HCT116 (cell line): ENCODE measurements at regions not wholly inside any gene's neighbourhood (a gene's known extent, or its start where the extent isn't known, plus 50 kb on each side); places are given as distances from the start of the nearest gene placed in this dataset.

Experiments used
- ATAC-seq: fragments of 200-7000 bp; cut with Tn5 transposase; 2 replicates; pipeline ENCODE4 v1.9.1; 2020; ENCODE audit warnings: mild to moderate bottlenecking, moderate library complexity
- BruUV-seq: library from RNA; stranded (reverse); fragments of 400-500 nt; replicated peaks from 2 replicates; lab custom pipeline; 2021; lab: Mats Ljungman, UMichigan
- CTCF ChIA-PET: fragments of 300-600 bp; sonication (Branson Sonifier 250); formaldehyde crosslinking; loops from one replicate; lab custom pipeline; 2021; ENCODE audit warnings: antibody characterized with exemption; lab: Charles Lee
- POLR2A ChIA-PET: fragments of 300-600, 350-600 bp; sonication (Branson Sonifier 250); formaldehyde crosslinking; loops from one replicate; lab custom pipeline; 2021; ENCODE audit warnings: antibody characterized with exemption; lab: Charles Lee
- RAD21 ChIA-PET, 2 experiments: fragments of 300-600 bp; sonication (Branson Sonifier 250); formaldehyde crosslinking; loops; one replicate each; lab custom pipeline; 2023; ENCODE audit warnings: low total read pairs in 2 of 2; ENCODE audit not compliant: uncharacterized antibody in 2 of 2, unreplicated experiment in 2 of 2, low non-redundant PET in 1 of 2; lab: Charles Lee
- DNase-seq: peaks from one replicate; pipeline ENCODE4 v3.0.0-alpha.2; 2010; ENCODE audit warnings: low read depth, low spot score
- H2AFZ ChIP-seq: fragments of 200-600 bp; shearing (Covaris generic), sonication (generic); 2 replicates; pipeline ENCODE4 v1.6.1; 2017; ENCODE audit warnings: low read depth, mixed run types, mixed read lengths, antibody characterized with exemption, low read length; ENCODE audit not compliant: poor library complexity, severe bottlenecking
- H3K27ac ChIP-seq: 2 replicates; pipeline ENCODE4 v1.5.1; 2012; ENCODE audit warnings: low read depth, low read length
- H3K27me3 ChIP-seq: fragments of 200-600 bp; sonication (generic); 2 replicates; pipeline ENCODE4 v1.6.1; 2016; ENCODE audit warnings: mixed run types, low read length, mixed read lengths; ENCODE audit not compliant: insufficient read depth
- H3K36me3 ChIP-seq, 2 experiments: fragments of 200-500 bp in 1 of 2; fragments of 200-600 bp in 1 of 2; sonication (Bioruptor generic) in 1 of 2; sonication (generic) in 1 of 2; 2 replicates each; pipeline versions ENCODE4 v1.5.1 to v1.6.1; 2014 to 2016; ENCODE audit warnings: low read length in 2 of 2, inconsistent platforms in 1 of 2, mixed read lengths in 1 of 2, mixed run types in 1 of 2; ENCODE audit not compliant: insufficient read depth in 2 of 2, control insufficient read depth in 1 of 2
- H3K4me1 ChIP-seq, 2 experiments: fragments of 200-600 bp in 1 of 2; sonication (generic) in 1 of 2; 2 replicates each; pipeline versions ENCODE4 v1.5.1 to v1.6.1; 2012 to 2017; ENCODE audit warnings: low read length in 2 of 2, inconsistent platforms in 1 of 2, mild to moderate bottlenecking in 1 of 2, mixed read lengths in 1 of 2, mixed run types in 1 of 2, moderate library complexity in 1 of 2; ENCODE audit not compliant: insufficient read depth in 2 of 2, control insufficient read depth in 1 of 2
- H3K4me2 ChIP-seq: fragments of 200-600 bp; sonication (generic); 2 replicates; pipeline ENCODE4 v1.6.1; 2017; ENCODE audit warnings: mixed run types, low read length, mixed read lengths
- H3K4me3 ChIP-seq, 2 experiments: fragments of 200-600 bp in 1 of 2; sonication (generic) in 1 of 2; replicated peaks in 1 of 2; 2 replicates each; pipeline ENCODE4 v1.5.1; 2011 to 2016; ENCODE audit warnings: low read length in 2 of 2, control low read depth in 1 of 2, low read depth in 1 of 2, mild to moderate bottlenecking in 1 of 2, mixed read lengths in 1 of 2, mixed run types in 1 of 2
- H3K79me2 ChIP-seq: fragments of 200-600 bp; sonication (generic); 2 replicates; pipeline ENCODE4 v1.6.1; 2017; ENCODE audit warnings: mild to moderate bottlenecking, mixed run types, low read length, moderate library complexity, mixed read lengths; ENCODE audit not compliant: insufficient read depth
- H3K9ac ChIP-seq: fragments of 200-600 bp; sonication (generic); 2 replicates; pipeline ENCODE4 v1.6.1; 2016; ENCODE audit warnings: low read length, mixed read lengths
- H3K9me2 ChIP-seq: fragments of 200-600 bp; sonication (generic), shearing (Covaris generic); 2 replicates; pipeline ENCODE4 v1.6.1; 2017; ENCODE audit warnings: mixed run types, mild to moderate bottlenecking, moderate library complexity; ENCODE audit not compliant: insufficient read depth
- H3K9me3 ChIP-seq, 2 experiments: fragments of 200-500 bp in 1 of 2; fragments of 200-600 bp in 1 of 2; sonication (Bioruptor generic) in 1 of 2; sonication (generic) in 1 of 2; 2 replicates each; pipeline ENCODE4 v1.6.1; 2014 to 2017; ENCODE audit warnings: low read length in 2 of 2, mixed read lengths in 2 of 2, inconsistent platforms in 1 of 2, low read depth in 1 of 2, mild to moderate bottlenecking in 1 of 2, mixed run types in 1 of 2, moderate library complexity in 1 of 2; ENCODE audit not compliant: control insufficient read depth in 1 of 2, insufficient read depth in 1 of 2
- H4K20me1 ChIP-seq: fragments of 200-600 bp; sonication (generic), shearing (Covaris generic); 2 replicates; pipeline ENCODE4 v1.6.1; 2017; ENCODE audit warnings: mixed run types, mild to moderate bottlenecking, moderate library complexity; ENCODE audit not compliant: insufficient read depth
- ATF3 ChIP-seq: IDR thresholded peaks from 2 replicates; pipeline ENCODE4 v1.6.1; 2012
- EGR1 ChIP-seq: IDR thresholded peaks from 2 replicates; pipeline ENCODE4 v1.6.1; 2012; ENCODE audit warnings: low read depth
- ELF1 ChIP-seq: IDR thresholded peaks from 2 replicates; pipeline ENCODE4 v1.6.1; 2012; ENCODE audit warnings: low read depth, borderline replicate concordance
- EZH2 ChIP-seq: fragments of 200-600 bp; sonication (generic); IDR thresholded peaks from 2 replicates; pipeline ENCODE4 v1.6.1; 2017; ENCODE audit warnings: antibody characterized with exemption, mixed run types
- EZH2phosphoT487 ChIP-seq: fragments of 200-600 bp; IDR thresholded peaks from 2 replicates; pipeline ENCODE4 v1.6.1; 2018; ENCODE audit warnings: antibody characterized with exemption, borderline replicate concordance
- FOSL1 ChIP-seq: IDR thresholded peaks from 2 replicates; pipeline ENCODE4 v1.6.1; 2012; ENCODE audit warnings: low read depth
- JUND ChIP-seq: IDR thresholded peaks from 2 replicates; pipeline ENCODE4 v1.6.1; 2012
- POLR2AphosphoS5 ChIP-seq: IDR thresholded peaks from 2 replicates; pipeline ENCODE4 v1.6.1; 2011; ENCODE audit warnings: mild to moderate bottlenecking, low read depth, low read length, moderate library complexity
- RAD21 ChIP-seq: IDR thresholded peaks from 2 replicates; pipeline ENCODE4 v1.6.1; 2012; ENCODE audit warnings: low read depth, mild to moderate bottlenecking
- REST ChIP-seq: IDR thresholded peaks from 2 replicates; pipeline ENCODE4 v1.6.1; 2012; ENCODE audit warnings: low read depth
- SP1 ChIP-seq: IDR thresholded peaks from 2 replicates; pipeline ENCODE4 v1.6.1; 2012; ENCODE audit warnings: low read depth
- SRF ChIP-seq: IDR thresholded peaks from 2 replicates; pipeline ENCODE4 v1.6.1; 2012; ENCODE audit warnings: low read depth
- YY1 ChIP-seq: IDR thresholded peaks from 2 replicates; pipeline ENCODE4 v1.6.1; 2011; ENCODE audit warnings: low read length, low read depth, moderate library complexity, mild to moderate bottlenecking; ENCODE audit not compliant: insufficient replicate concordance; ENCODE audit errors: extremely low read depth
- ZBTB33 ChIP-seq: IDR thresholded peaks from 2 replicates; pipeline ENCODE4 v1.6.1; 2011; ENCODE audit warnings: mild to moderate bottlenecking, low read length, moderate library complexity; ENCODE audit not compliant: insufficient replicate concordance; ENCODE audit errors: extremely low read depth
- ZFX ChIP-seq: fragments of 450-650 bp; IDR thresholded peaks from 2 replicates; pipeline ENCODE4 v1.6.1; 2017
- ZNF274 ChIP-seq: fragments of 200-500 bp; sonication (Bioruptor generic); IDR thresholded peaks from 2 replicates; pipeline ENCODE4 v1.6.1; 2014; ENCODE audit warnings: mild to moderate bottlenecking, low read depth, low read length, inconsistent platforms
- intact Hi-C: fragments of 100-400 bp; cut with micrococcal nuclease; formaldehyde crosslinking; loops from 2 replicates; pipeline ENCODE4 v1.10.0; 2022

GRCh38 chr14:86104691-86105265 lies 574.8 kb downstream of the FLRT2 start:
- ChIA-PET CTCF (no interaction called here), RAD21 (no interaction called here), POLR2A (no interaction called here)
- Histone ChIP-seq H3K27me3 (no peaks in the 10 kb centered on the region), H3K4me3 (no peak overlapping the region), H3K4me2 (no peak overlapping the region), H3K79me2 (no peaks in the 10 kb centered on the region), H2AFZ (no peak overlapping the region), H3K36me3 (no peaks in the 10 kb centered on the region), H3K4me1 (no peaks in the 10 kb centered on the region), H4K20me1 (no peaks in the 10 kb centered on the region), H3K9me3 (no peaks in the 10 kb centered on the region; a peak in 1 of 4 replicates), H3K9ac (no peak overlapping the region), H3K27ac (no peak overlapping the region), H3K9me2 (no peaks in the 10 kb centered on the region)
- ATAC-seq = no peak
- TF ChIP-seq YY1 = no peak
- no peak for TF ChIP-seq EGR1
- TF ChIP-seq ZFX = no peak
- TF ChIP-seq ZBTB33 = no peak
- TF ChIP-seq FOSL1 = no peak
- TF ChIP-seq REST = no peak
- TF ChIP-seq SRF = no peak
- TF ChIP-seq EZH2phosphoT487 = no peak
- no peak for TF ChIP-seq ATF3
- TF ChIP-seq RAD21 = no peak
- TF ChIP-seq JUND = no peak
- no peak for TF ChIP-seq ZNF274
- TF ChIP-seq SP1 = no peak
- TF ChIP-seq EZH2 = no peak
- TF ChIP-seq POLR2AphosphoS5 = no peak
- no peak for TF ChIP-seq ELF1
- DNase-seq = no peak
- intact Hi-C loops = no loop called here
- no TSS peak for BruUV-seq
